Stimulated activated CD4-positive, alpha-beta T cell treated with anti-CD3 and anti-CD28 coated beads, TNF-alpha, amount 100 ng/mL, for 24 hours (primary cell): ENCODE measurements at regions not wholly inside any gene's neighbourhood (a gene's known extent, or its start where the extent isn't known, plus 50 kb on each side); places are given as distances from the start of the nearest gene placed in this dataset.
"Not testable (repeated sequence)": the region's sequence is repeated elsewhere in the genome, so short reads cannot be mapped to it uniquely, and the experiment has no call there.

Experiments
- DNase-seq, 3 experiments: peaks; one replicate each; pipeline ENCODE4 v3.0.0-alpha.2; 2020; ENCODE audit warnings: low read depth in 3 of 3

DNA sequence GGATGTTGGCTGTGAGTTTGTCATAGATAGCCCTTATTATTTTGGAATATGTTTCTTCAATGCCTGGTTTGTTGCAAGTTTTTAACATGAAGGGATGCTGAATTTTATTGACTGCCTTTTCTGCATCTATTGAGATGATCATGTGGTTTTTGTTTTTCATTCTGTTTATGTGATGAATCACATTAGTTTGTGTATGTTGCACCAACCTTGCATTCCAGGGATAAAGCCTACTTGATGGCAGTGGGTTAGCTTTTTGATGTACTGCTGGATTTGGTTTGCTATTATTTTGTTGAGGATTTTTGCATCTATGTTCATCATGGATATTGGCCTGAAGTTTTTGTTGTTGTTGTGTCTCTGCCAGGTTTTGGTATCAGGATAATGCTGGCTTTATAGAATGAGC lies 225.6 kb downstream of the PCSK1 start:
- no peak for DNase-seq

DNA sequence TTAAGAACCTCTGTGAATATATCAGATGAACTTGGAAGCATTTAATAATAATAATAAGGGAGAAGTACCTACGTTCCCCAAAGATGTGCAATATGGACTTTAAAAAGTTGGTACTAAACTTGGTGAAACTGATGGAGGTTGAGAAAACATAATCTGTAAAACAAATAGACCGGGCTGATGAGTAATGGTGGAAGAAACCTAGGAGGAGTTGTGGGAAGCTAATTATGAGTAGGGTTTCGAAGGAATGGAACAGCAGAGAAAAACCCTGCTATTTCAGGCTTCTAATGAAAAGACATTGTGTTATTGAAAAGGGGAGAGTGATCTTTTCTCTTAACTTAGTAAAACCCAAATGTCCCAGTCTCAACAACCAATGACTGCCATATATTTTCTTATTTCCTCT lies 229.3 kb downstream of the PCSK1 start:
- no peak for DNase-seq

DNA sequence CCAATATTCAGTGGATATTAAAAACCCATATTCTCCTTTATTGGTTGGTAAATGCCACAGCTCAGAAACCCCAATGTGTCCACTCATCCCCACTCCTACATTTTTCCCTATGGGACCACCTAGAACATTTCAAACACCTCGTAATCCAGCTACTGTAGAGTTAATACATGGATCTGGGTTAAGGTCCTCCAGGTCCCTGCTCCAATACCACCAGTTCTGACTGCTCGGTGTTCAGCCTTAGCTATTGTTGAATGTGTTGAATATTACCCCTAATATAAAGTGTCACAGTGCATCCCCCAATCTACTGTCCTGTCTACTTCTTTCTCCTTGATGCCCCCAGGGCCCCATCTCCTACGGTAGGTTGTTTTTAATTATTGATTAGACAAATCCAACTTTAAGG lies 231.5 kb downstream of the PCSK1 start:
- DNase-seq, result no peak

DNA sequence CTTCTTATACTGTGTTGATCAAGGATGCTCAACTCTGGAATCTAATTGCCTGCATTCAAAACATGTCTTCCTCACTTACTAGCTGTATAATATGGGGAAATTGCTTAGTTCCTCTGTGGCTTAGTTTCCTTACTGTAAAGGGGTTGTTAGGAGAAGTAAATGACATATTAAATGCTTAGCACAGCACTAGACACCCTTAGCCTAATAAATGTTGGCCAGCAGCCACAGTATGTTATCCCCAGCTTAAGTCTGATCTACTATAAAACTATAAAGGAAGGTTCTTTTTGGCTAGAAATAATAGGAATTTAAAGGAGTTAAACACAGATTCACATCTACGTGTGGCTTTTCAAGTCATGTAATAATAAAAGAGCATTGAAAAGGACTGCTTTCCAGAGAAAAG lies 232.4 kb downstream of the PCSK1 start:
- no peak for DNase-seq

- no peak for DNase-seq
Measured at GRCh38 chr5:96199713-96200183, 233.3 kb downstream of the PCSK1 start.

DNA sequence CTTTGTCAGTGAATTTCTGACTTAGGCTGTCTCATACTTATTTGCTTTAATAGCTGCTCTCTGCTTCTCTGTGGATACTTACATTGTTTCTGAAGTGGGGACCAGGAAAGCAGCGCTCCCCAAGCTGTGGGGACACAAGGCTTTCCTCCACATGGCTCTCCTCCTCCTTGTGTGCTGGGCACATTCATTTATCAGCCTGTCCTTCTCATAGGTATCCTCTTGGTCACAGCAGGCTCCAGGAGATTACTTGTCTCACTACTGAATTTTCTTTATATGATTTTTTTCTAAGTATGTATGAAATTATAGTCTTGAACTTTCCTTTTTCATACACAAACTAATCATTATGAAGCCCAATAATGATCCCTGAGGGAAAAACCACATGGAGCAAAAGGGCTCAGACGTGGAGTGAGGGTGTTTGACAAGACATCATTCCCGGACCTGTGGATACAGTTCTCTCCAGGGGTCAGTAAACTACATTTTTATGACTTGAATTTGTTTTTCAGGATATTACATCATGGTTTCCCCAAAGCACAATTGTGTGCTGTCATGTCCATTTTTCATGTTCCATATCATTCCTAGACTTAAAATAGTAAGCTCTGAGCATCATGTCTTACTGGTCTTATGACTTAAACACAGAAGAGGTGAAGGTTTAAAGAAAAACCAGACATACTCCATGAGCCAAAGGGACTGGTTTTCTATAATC lies 234.5 kb downstream of the PCSK1 start:
- no peak for DNase-seq

DNA sequence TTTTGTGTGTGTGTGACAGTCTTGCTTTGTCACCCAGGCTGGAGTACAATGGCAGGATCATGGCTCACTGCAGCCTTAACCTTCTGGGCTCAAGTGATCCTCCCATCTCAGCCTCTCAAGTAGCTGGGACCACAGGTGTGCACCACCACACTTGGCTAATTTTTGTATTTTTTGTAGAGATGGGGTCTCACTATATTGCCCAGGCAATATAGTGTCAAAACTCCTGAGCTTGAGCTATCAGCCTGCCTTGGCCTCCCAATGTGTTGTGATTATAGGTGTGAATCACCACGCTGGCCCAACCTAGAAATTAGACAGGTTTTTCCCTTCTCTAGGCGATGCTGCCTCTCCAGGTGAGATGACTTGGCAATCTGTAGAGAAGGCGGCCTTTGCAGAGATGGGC lies 235.3 kb downstream of the PCSK1 start:
- not testable (repeated sequence) for DNase-seq

DNA sequence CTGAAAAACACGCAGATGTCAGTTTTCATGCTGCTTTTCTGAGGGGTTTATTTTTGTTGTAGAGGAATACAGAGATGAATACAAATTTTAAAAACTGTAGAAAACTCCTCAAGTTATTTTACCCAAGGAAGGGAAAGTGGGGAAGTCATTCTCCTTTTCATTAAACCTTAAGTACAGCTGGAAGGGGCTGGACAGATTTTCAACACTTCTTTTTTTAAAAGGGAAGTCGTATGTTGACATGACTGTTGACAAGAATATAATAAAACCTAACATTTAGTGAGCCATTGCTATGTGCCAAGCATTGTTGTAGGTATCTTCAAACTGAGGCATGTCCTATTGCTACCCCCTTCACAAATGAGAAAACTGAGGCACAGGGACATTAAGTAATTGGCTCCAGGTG lies 235.7 kb upstream of the ELL2 start:
- no peak for DNase-seq

DNA sequence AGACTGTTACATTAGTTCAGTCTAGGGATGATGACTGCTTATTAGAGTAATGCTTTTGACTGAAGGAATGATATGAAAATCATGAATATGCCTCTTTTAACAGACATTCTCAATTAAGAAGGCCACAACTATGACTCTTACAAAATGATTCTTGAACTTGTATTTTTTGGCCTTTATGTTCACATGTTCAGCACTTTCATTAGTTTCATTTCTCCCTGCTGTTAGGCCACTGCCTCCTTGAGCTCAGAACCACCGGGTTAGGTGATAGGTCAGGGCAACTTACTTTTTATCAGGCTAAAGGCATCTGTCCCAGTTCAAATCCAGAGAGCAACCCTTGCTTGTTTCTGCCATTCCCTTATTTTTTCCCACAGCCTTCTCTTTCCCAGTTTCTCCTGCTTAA lies 235.2 kb upstream of the ELL2 start:
- no peak for DNase-seq

- no peak for DNase-seq
Measured at GRCh38 chr5:96196407-96196806, 234.8 kb upstream of the ELL2 start.

GRCh38 chr5:96195123-96195522 lies 233.5 kb upstream of the ELL2 start:
- DNase-seq, result no peak

- no peak for DNase-seq
Measured at GRCh38 chr5:96194593-96194992, 232.9 kb upstream of the ELL2 start.

- DNase-seq, result no peak
Measured at GRCh38 chr5:96193946-96194345, 232.3 kb upstream of the ELL2 start.

- no peak for DNase-seq
Measured at GRCh38 chr5:96189987-96190386, 228.3 kb upstream of the ELL2 start.

DNA sequence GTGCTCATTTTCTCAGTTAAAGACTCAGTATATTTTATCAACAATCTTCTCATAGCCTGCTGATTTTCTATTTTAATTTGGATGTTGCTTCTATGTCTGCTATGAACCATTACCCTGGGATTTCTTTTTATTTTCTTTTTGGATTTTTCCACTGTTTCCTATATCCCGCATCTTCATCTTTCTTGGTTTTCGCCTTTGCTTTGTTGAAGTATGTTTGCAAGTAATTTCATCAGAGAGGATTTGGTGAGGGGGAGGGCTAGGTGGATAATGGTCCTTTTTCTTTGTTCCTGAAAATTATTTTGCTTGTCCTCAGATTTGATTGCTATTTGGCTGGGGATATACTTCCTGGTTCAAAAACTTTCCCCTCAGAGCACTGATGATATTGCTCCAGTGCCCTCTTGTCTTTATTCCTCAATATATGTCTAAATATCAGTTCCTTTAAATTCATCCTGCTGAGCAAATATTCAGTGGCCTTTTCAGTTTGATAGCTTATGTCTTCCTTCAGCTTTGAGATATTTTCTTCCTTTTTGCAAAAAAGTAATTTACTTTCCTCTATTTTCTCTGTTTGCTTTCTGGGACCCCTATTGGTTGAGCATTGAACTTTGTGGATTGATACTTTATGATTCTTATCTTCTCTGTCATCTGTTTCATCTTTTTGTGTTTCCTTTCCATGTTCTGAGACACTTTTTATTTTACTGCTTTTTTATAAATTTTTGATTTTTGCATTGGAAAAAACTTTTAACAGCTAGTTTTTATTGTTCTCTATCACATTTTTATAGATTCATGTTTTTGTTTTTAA lies 227.6 kb upstream of the ELL2 start:
- DNase-seq, result no peak

- DNase-seq, result no peak
Measured at GRCh38 chr5:96187309-96188027, 225.8 kb upstream of the ELL2 start.

GRCh38 chr5:96184510-96184909 lies 222.9 kb upstream of the ELL2 start:
- DNase-seq, result not testable (repeated sequence)

DNA sequence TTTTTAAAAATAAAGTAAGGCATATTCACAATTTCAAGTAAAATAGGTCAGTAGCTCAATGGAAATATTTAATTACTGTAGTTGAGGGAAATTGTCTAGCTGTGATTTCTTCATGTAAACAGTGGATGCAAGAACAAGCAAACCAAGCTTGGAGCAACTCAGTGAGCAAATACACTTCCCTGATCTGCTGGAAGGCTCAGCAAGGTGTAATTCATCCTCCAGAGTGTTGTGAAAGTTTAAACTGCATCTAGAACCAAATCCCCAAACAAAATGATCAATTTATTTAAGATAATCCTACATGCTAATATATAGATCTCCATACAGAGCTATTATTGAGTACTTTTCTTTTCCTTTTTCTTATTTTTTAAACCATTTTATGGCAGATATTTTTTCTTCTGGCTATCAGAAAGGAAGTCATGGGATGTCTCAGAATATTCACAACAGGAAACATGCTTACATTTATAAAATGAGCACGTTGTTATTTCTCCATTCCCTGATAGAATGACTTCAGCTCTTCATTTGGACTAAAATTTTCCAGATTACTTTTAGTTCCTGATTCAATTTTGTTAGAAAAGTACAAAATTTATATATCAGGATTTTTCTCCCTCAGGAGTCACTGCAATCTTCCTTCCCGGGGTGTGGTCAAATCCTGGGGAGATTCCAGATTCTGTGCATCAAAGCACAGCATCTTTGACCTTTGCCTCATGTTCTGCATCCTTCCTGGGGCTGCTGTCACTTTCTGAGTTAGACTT lies 219.2 kb upstream of the ELL2 start:
- no peak for DNase-seq

GRCh38 chr5:96177303-96177869 lies 215.7 kb upstream of the ELL2 start:
- DNase-seq, result no peak

DNA sequence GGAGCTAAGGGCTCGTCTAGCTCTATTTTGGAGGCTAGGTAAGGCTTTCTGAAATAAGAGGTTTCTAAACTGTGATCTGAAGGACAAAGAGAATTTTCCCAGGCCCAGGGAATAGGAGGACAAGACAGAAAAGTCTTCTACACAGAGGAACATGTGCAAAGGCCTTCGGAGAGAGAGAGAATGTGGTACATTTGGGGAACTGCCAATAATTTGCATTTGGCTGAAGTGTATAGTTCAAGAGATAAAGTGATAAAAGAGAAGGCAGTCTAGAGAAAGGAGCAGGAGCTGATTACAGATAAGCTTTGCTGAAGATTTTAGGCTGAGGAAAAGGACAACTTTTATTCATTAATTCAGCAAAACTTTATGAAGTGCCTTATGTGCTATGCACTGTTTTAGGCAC lies 214.4 kb upstream of the ELL2 start:
- no peak for DNase-seq

DNA sequence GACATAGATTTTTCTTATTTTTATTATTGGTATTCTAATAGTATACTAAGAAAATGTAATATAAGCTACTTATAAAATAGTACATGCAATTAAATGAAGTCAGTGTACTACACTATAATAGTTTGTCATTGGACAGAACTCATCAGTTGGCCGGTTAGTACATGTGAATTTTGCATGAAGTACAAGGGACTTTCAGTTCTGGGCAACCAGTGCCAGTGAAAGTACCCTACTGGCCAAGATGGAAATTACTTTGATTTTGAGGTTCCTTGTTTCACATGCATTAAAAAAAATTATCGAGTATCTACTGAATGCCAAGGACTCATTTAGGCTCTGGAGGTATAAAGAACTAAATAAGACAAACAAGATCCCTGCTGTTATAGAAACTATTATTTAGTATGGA lies 213.4 kb upstream of the ELL2 start:
- DNase-seq, result no peak

- no peak for DNase-seq
Measured at GRCh38 chr5:96173366-96173765, 211.7 kb upstream of the ELL2 start.
